ENCODE measurements at regions not wholly inside any gene's neighbourhood (a gene's known extent, or its start where the extent isn't known, plus 50 kb on each side); places are given as distances from the start of the nearest gene placed in this dataset.

DNA sequence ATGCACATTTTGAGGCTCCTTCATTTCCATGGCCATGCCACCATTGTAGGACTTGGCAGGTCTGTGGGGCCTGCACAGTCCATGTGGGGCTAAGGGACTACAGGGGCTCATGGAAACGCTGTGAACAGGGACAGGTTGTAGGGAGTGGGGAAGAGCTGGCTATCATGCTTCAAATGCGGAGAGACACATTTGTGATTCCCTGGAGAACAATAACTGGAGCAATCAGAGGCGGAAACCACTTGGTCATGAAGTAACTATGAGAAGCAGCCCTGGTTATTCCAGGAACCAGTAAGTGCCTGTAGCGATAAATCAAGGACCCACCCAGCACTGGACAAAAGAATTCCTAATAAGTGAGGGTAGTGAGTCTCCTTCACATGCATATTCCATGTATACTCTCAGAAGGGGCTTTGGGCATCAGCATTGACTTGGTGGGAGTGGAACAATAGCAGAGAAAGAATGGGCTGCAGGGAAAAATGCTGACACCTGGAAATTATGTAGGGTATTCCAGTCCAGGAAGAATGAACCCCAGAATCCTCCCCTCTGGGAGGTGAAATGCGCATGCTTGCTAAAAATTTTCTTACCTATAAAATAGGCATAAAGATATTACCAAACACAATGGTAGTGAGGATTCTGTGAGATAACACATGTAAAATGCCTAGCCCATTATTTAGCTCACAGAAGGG, 251.4 kb upstream of the ROPN1 start:
- H3K79me2 ChIP-seq = no peaks in the 10 kb centered on the region
- H3K4me2 ChIP-seq (ENCODE audit: low read length) = no peak overlapping the region
- TF ChIP-seq, protein P1, sequence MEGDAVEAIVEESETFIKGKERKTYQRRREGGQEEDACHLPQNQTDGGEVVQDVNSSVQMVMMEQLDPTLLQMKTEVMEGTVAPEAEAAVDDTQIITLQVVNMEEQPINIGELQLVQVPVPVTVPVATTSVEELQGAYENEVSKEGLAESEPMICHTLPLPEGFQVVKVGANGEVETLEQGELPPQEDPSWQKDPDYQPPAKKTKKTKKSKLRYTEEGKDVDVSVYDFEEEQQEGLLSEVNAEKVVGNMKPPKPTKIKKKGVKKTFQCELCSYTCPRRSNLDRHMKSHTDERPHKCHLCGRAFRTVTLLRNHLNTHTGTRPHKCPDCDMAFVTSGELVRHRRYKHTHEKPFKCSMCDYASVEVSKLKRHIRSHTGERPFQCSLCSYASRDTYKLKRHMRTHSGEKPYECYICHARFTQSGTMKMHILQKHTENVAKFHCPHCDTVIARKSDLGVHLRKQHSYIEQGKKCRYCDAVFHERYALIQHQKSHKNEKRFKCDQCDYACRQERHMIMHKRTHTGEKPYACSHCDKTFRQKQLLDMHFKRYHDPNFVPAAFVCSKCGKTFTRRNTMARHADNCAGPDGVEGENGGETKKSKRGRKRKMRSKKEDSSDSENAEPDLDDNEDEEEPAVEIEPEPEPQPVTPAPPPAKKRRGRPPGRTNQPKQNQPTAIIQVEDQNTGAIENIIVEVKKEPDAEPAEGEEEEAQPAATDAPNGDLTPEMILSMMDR (IDR thresholded peaks at IDR 0.05) = no peak
- no peaks in the 10 kb centered on the region for H3K9me3 ChIP-seq (ENCODE audit: control insufficient read depth, low read length)
- H3K27me3 ChIP-seq (ENCODE audit: control insufficient read depth, insufficient read depth, low read length) = no peaks in the 10 kb centered on the region
- no peaks in the 10 kb centered on the region for H3K36me3 ChIP-seq (ENCODE audit: control insufficient read depth, insufficient read depth, low read length)
- H3K9ac ChIP-seq = no peak overlapping the region
- H3K4me1 ChIP-seq = peaks cover 11% of the 10 kb centered on the region
- no peak overlapping the region for H2AFZ ChIP-seq
- H3K27ac ChIP-seq = no peak overlapping the region
- no peak overlapping the region for H3K4me3 ChIP-seq (ENCODE audit: low read depth, low read length)

DNA sequence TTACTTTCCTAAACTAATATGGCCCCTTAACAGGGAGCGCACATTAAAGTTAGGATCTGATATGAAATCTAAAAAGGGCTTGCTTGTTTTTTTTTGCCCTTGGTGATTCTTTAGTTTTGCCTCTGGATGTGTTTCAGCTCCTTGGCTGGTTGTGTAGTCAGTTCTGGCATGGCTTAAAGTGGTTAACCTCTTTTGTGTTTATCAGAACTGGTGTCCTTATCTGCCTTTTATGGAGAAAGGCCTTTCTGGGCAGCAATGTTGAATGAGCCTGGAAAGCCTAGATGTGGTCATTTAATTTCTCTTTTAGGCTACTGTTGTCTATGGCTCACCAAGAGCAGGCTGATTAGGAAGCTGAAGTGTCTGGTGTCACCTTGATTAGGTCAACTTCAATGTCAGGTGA, 254.5 kb upstream of the ROPN1 start:
- Histone ChIP-seq H3K4me3 (ENCODE audit: low read depth, low read length) (no peak overlapping the region), H2AFZ (peak overlapping the region; percentile 19), H3K9me3 (ENCODE audit: control insufficient read depth, low read length) (no peaks in the 10 kb centered on the region), H3K27ac (no peak overlapping the region), H3K27me3 (ENCODE audit: control insufficient read depth, insufficient read depth, low read length) (no peaks in the 10 kb centered on the region), H3K9ac (no peak overlapping the region), H3K79me2 (peaks cover 2% of the 10 kb centered on the region), H3K4me1 (peaks cover 18% of the 10 kb centered on the region), H3K36me3 (ENCODE audit: control insufficient read depth, insufficient read depth, low read length) (no peaks in the 10 kb centered on the region), H3K4me2 (ENCODE audit: low read length) (no peak overlapping the region)
- TF ChIP-seq, protein P1 (IDR thresholded peaks at IDR 0.05) = no peak

DNA sequence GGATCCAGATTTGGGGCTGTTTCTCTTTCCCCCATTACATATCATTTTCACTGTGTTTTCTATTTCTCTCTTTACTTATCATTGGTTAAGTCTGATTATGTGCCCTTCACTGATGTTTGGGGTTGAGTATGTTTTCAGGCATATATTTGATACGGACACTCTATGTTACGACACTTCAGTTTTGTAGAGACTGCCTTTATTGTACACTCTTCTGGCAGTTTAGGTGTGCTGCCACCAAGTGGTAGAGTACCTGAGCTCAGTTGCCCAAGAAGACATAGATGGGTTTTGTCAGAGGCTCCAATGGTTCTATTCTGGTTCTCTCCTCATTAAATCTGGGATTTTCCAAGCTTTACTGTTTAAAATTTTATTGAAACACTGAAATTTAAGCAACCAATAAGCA, 255.0 kb upstream of the ROPN1 start:
- H3K27ac ChIP-seq = no peak overlapping the region
- peaks cover 18% of the 10 kb centered on the region for H3K4me1 ChIP-seq

DNA sequence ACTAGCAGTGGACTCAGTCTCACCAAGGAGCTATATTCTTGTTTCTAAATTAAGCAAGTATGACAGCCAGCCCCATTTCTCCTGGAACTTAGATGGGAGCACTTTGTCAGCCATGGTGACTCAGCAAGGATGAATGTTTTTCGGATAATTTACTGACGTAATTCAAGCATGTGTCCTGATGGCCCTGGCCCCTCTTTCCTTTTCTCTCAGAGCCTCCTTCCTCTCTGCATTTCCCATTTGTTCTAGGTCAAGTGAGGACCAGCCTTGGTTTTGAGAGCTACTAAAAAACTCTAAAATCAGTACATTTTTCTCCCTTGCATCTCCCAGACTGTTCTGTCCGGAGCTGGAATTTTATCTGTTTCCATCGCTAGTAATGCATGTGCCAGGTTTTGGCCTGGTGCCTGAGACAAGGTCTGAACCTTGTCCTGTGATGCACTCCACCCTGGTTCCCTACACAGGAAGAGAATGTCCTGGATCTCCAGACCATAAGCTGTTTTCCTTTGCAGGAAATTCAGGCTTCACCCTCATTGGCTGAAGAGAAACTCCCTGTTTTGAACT, 256.6 kb upstream of the ROPN1 start:
- no peak overlapping the region for H3K4me3 ChIP-seq (ENCODE audit: low read depth, low read length)
- no peak overlapping the region for H3K9ac ChIP-seq
- H3K9me3 ChIP-seq (ENCODE audit: control insufficient read depth, low read length) = no peaks in the 10 kb centered on the region
- H3K27ac ChIP-seq = peak overlapping the region; percentile 70
- no peak overlapping the region for H2AFZ ChIP-seq
- H3K27me3 ChIP-seq (ENCODE audit: control insufficient read depth, insufficient read depth, low read length) = no peaks in the 10 kb centered on the region
- TF ChIP-seq, protein P1 (IDR thresholded peaks at IDR 0.05) = no peak
- H3K4me2 ChIP-seq (ENCODE audit: low read length) = peak overlapping the region; percentile 4
- H3K79me2 ChIP-seq = peaks cover 2% of the 10 kb centered on the region
- peaks cover 18% of the 10 kb centered on the region for H3K4me1 ChIP-seq
- no peaks in the 10 kb centered on the region for H3K36me3 ChIP-seq (ENCODE audit: control insufficient read depth, insufficient read depth, low read length)

More for the DNA sequence above, 255.0 kb upstream of the ROPN1 start:
- Histone ChIP-seq H3K9me3 (ENCODE audit: control insufficient read depth, low read length) (no peaks in the 10 kb centered on the region), H3K27me3 (ENCODE audit: control insufficient read depth, insufficient read depth, low read length) (no peaks in the 10 kb centered on the region), H3K79me2 (peaks cover 2% of the 10 kb centered on the region), H3K4me3 (ENCODE audit: low read depth, low read length) (no peak overlapping the region), H3K4me2 (ENCODE audit: low read length) (no peak overlapping the region), H3K9ac (no peak overlapping the region), H3K36me3 (ENCODE audit: control insufficient read depth, insufficient read depth, low read length) (no peaks in the 10 kb centered on the region), H2AFZ (peak overlapping the region; percentile 19)
- TF ChIP-seq, protein P1 (IDR thresholded peaks at IDR 0.05) = peak; percentile 46

DNA sequence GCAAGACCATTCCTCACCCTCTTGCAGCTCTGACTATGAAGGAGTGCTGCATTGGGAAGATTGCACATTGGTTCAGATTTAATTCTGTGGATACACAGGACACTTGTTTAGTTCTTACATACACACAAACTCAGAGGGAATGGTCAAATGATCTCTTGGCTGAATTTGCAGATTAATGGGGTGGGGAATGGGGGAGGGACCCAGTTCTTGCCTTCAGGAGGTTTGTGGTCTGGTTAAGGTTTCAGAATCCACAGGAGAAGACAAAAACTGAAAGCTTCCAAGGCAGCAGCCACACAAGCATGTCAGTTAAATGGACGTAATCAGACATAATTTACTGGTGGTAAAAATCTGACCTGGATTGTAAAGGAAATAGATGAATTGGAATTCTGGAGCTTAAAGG, 257.1 kb upstream of the ROPN1 start:
- peaks cover 2% of the 10 kb centered on the region for H3K79me2 ChIP-seq
- H3K27me3 ChIP-seq (ENCODE audit: control insufficient read depth, insufficient read depth, low read length) = no peaks in the 10 kb centered on the region
- TF ChIP-seq, protein P1 (IDR thresholded peaks at IDR 0.05) = no peak
- no peak overlapping the region for H2AFZ ChIP-seq
- H3K36me3 ChIP-seq (ENCODE audit: control insufficient read depth, insufficient read depth, low read length) = no peaks in the 10 kb centered on the region
- H3K4me1 ChIP-seq = peaks cover 18% of the 10 kb centered on the region
- no peak overlapping the region for H3K4me3 ChIP-seq (ENCODE audit: low read depth, low read length)
- no peaks in the 10 kb centered on the region for H3K9me3 ChIP-seq (ENCODE audit: control insufficient read depth, low read length)
- peak overlapping the region; percentile 70 for H3K27ac ChIP-seq
- peak overlapping the region; percentile 4 for H3K4me2 ChIP-seq (ENCODE audit: low read length)
- no peak overlapping the region for H3K9ac ChIP-seq

All from parathyroid adenoma (tissue), 2 donors.